ENCODE measurements at regions not wholly inside any gene's neighbourhood (a gene's known extent, or its start where the extent isn't known, plus 50 kb on each side); places are given as distances from the start of the nearest gene placed in this dataset.

DNA sequence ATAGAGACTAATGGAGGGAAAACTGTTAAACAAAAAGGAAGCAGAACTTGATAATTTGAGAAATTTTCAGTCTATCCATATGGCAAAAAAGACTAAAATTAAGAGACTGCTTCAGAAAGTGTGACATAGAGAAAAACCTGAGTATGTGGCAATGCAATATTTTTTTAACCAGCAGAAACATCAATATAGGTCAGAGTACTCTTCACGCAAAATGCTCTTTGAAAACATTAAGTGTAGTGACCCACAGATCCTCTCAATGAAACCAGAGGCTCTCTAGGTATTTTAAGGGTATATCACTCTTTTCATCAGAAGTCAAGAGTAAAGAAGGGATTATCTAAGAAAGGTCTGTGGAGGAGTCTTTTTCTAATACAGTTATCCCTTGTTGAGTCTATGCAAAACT lies 1394.8 kb downstream of the DSC3 start:
- DNase-seq = no peak

- DNase-seq = no peak
Measured at GRCh38 chr18:29644276-29644675, 1398.3 kb downstream of the DSC3 start.

- DNase-seq = no peak
Measured at GRCh38 chr18:29629493-29630036, 1413.0 kb downstream of the DSC3 start.

DNA sequence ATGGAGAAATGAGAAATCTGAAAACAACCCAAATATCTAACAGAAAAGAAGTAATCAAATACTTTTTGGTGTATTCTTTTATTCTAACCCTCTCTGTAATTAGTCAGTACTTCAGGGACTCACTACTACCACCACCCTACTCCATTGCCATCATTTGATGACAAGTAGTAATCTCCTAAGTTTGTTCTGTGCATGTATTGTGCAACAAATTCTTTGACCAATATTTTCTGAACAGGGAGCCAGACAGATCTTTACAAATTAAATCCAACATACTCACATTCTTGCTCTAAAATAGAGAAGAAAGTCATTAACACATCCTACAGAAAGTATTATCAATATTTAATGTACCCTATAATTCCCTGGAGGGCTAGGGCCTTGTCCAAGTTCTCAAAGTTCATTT lies 1416.4 kb downstream of the DSC3 start:
- no peak for DNase-seq

- DNase-seq = no peak
Measured at GRCh38 chr18:29616867-29617266, 1425.7 kb downstream of the DSC3 start.

DNA sequence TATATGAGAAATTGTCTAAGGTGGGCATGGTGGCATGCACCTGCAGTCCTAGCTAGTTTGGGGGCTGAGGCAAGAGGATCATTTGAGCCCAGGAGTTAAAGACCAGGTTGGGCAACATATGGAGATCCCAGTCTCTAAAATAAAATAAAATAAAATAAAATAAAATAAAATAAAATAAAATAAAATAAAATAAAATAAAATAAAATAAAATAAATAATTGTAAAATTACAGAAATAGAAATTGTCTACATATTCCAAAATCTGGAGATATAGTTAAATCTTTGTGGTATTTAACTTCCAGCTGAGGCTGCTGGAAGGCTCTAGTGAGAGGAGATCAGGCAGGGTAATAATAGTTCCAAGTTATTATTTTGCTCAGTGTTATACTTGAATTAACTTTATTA lies 1432.1 kb upstream of the CDH2 start:
- DNase-seq = no peak

- DNase-seq = no peak
Measured at GRCh38 chr18:29605365-29605764, 1428.4 kb upstream of the CDH2 start.

DNA sequence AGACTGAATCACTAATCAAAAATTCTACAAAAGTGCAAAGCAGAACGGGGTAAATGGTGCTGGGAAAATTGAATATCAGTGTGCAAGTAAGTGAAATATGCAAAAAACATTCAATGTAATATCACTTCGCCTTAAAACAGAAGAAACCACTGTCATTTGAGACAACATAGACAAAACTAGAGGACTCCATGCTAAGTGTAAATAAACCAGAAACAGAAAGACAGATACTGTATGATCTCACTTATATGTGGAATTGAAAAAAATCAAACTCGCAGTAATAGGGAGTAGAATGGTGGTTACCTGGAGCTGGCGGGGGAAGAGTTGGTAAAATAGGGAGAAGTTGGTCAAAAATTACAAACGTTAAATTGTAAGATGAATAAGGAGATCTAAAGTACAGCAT lies 1420.0 kb upstream of the CDH2 start:
- no peak for DNase-seq

GRCh38 chr18:29594493-29594892 lies 1417.6 kb upstream of the CDH2 start:
- DNase-seq = no peak

DNA sequence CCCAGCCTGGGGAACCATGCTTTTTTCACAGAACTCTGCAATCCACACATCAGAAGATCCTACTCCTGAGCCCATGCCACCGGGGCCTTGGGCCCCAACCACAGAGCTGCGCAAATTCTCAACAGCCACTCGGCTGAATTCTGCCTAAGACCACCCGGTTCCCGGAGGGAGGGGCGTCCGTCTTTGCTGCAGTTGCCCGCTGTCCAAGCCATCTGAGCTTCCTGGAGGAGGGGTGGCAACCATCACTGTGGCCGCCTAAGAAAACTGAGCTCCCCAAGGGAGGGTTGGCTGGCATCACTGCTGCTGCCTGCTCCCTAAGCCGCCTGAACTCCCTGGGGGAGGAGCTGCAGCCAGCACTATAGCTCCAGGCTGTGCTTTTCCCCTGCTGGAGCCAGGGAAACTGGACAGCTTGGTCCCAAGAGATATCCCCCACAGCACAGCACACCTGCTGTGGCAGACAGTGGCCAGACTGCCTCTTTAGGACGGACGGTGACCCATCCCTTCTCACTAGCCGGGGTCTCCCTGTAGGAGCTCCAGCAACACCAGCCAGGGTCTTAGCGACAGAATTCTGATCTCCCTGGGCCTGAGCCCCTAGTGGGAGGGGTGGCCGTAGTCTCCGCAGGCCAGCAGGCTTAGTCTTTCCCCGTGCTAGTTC lies 1411.6 kb upstream of the CDH2 start:
- no peak for DNase-seq

DNA sequence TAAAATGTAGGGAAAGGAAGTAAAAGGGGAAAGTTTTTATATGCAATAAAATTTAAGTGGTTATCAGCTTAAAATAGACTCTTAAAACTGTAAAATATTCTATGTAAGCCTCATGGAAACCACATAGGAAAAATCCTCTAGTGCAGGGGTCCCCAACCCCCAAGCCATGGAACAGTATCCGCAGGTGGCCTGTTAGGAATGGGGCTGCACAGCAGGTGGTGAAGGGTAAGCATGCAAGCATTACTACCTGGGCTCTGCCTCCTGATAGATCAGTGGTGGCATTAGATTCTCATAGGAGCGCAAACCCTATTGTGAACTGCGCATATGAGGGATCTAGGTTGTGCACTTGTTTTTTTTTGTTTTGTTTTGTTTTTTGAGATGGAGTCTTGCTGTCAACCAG lies 1409.3 kb upstream of the CDH2 start:
- no peak for DNase-seq

DNA sequence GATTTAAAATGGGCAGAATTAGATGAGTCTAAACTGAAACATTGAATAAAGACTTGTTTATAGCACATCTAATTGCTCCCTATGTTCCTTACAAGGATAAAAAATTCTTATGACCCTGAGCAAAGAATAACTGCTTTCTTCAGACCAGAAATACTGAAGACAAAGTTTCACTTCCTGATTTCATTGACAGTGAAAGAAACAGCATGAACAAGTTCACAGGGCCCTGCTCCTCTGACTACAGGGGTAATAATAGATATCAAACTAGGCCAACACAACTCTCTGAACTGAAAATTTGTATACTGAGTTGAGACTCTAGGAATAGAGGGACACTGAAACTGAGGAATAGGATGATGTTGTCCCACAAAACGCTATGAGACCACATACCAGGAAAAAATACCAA lies 1383.3 kb upstream of the CDH2 start:
- no peak for DNase-seq

DNA sequence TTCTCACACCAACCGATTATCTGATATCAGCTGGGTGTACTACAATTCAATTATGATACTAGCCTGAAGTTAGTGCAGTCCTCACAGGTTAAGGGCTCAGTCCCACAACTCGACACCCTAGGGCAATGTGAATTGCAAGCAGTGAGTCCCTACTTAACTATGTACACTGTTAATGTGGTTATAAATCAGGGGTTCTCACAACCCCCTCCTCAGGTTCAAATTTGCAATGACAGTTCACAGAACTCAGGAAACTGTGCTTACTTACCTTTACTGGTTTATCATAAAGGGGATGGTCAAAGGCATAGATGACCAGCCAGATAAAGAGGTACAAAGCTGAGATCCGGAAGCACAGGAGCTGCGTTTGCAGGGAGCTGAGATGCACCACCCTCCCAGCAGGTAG lies 1379.1 kb upstream of the CDH2 start:
- DNase-seq = no peak

DNA sequence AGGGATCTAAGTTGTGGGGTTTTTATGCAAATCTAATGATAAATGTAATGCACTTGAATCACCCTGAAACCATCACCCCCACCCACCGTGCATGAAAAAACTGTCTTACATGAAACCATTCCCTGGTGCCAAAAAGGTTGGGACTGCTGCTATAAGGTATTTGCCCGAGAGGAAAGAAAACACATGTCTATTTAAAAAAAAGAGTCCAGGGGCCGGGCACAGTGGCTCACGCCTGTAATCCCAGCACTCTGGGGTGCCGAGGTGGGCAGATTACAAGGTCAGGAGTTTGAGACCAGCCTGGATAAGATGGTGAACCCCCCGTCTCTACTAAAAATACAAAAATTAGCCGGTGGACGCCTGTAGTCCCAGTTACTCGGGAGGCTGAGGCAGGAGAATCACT lies 1372.8 kb upstream of the CDH2 start:
- DNase-seq = no peak

DNA sequence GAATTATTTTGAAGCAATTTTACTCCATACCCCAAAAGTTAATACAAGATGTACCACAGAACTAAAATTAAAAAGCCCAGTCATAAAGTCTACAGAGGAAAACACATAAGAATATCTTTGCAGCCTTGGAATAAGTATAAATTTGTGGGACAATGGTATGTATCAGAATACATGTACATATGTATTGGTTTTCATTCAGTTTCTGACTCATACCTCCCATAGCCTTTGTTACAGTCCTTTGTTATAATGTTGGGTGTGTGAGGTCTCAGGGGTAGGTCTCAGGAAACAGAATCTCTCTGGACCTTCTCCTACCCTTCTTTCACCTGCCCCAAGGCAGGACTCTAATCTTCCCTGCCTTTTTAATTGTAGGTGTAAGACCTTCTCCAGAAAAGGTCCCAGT lies 1370.7 kb upstream of the CDH2 start:
- no peak for DNase-seq

DNA sequence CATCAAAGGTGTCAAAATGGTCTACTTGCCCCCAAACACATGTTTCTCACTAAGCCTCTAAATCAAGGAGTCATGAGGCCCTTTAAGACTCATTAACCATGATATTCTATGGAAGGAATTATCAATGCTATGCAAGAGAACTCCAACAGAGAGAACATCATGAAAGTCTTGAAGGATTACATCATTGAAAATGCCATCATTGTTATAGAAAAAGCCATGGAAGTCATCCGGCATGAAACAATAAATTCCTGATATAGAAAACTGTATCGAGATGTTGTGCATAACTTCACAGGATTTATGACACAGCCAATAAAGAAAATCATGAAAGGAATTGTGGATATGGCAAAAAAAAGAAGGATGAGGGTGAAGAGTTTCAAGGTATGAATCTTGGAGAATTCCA lies 1363.6 kb upstream of the CDH2 start:
- DNase-seq = no peak

DNA sequence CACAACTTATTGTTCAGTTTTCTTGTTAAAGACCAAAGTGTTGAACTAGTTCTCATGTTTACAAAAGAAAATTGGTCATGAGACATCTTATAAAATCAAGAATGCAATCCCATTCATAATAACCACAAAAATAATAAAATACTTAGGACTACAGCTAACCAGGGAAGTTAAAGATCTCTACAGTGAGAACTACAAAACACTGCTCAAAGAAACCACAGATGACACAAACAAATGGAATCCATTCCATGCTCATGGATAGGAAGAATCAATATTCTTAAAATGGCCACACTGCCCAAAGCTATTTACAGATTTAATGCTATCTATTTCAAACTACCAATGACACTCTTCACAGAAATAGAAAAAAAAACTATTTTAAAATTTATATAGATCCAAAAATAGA lies 1354.8 kb upstream of the CDH2 start:
- DNase-seq = no peak

DNA sequence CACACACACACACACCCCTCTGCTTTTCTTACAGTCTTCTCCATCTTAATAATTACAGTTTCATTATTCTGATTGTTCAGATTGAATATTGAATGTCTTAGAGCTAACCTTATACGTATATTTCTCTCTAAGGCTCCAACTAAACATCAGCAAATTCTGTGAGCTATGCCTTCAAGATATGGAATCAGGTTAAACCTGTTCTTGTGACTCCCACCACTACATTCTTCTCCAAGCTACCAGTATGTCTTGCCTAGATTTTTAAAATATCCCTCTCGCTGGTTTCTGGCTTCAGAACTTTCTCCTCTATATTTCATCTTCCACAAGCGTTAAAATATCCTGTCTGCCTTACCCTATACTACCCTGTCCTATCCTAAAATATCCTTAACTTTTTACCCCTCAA lies 1346.4 kb upstream of the CDH2 start:
- DNase-seq = no peak

GRCh38 chr18:29512761-29513160 lies 1335.8 kb upstream of the CDH2 start:
- no peak for DNase-seq

GRCh38 chr18:29512203-29512602 lies 1335.3 kb upstream of the CDH2 start:
- no peak for DNase-seq

GRCh38 chr18:29501952-29502351 lies 1325.0 kb upstream of the CDH2 start:
- DNase-seq = no peak

DNA sequence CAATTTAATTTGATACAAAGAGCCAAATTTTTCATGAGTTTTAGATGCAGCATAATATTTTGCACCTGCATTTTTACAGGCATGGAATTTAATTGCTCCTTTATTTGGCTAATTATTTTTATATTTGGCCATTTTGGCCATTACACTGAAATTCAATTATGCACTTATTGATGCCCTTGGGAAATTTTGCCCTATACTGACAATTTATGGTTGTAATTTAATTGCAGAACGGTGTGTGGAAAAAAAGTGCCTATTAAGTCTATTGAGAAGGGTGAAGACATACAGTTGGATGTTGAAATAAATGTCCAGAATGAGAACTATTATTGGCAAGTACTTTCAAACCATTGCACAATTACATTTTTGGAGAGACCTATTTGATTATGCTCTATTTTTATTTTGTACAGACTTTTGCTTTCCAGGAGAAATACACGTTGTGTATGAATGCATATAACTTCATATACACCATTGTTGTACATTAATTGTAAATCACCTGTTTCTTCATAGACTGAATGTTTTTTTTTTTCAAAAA lies 1319.3 kb upstream of the CDH2 start:
- DNase-seq = no peak

DNA sequence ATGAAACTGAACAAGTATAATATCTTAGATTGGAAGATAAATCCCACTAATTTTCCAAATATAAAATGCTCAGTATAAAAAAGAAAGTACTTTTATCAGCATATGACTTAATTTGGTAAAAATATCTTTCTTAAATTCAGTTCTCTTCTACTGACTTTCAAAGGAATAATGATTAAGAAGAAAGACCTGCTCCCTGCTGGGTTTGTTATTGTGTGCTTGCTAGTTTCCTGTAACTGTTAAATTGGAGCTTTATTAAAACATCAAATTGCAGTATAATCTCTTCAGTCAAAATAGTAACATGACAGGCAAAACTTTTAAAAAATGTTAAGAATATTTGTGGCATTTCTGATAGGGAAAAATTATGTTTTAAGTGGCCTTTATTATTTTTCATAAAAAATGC lies 1317.4 kb upstream of the CDH2 start:
- DNase-seq = no peak

DNA sequence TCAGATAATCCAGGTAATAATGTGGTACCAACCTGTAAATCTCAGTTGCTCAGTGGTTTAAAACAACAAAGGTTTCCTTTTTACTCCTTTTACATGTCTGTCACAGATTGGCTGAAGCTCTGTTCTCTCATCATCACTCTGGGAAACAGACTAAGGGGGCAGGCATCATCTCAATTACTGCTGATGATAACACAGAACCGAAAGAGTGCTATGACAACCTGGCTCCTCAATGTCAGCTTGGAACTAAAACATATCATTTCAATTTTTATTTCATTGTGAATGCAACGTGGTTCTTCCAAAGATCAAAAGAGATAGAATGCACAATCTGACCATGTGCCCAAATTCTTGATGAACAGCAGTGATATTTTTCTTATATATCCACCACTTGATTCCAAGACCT lies 1315.0 kb upstream of the CDH2 start:
- DNase-seq = no peak

GRCh38 chr18:29488617-29489016 lies 1311.7 kb upstream of the CDH2 start:
- DNase-seq = no peak
